Panc1 (cell line): ENCODE measurements at regions not wholly inside any gene's neighbourhood (a gene's known extent, or its start where the extent isn't known, plus 50 kb on each side); places are given as distances from the start of the nearest gene placed in this dataset.

Experiments used
- ATAC-seq: fragments of 200-7000 bp; cut with Tn5 transposase; 2 replicates; pipeline ENCODE4 v1.9.1; 2020; ENCODE audit warnings: mild to moderate bottlenecking, moderate library complexity
- BruUV-seq: library from RNA; stranded (reverse); fragments of 400-500 nt; replicated peaks from 2 replicates; lab custom pipeline; 2021; lab: Mats Ljungman, UMichigan
- CTCF ChIA-PET: fragments of 300-600 bp; sonication (Branson Sonifier 250); formaldehyde crosslinking; loops from one replicate; lab custom pipeline; 2022; ENCODE audit warnings: antibody characterized with exemption; lab: Charles Lee
- POLR2A ChIA-PET: fragments of 300-600 bp; sonication (Branson Sonifier 250); formaldehyde crosslinking; loops from one replicate; lab custom pipeline; 2022; ENCODE audit warnings: antibody characterized with exemption; lab: Charles Lee
- DNase-seq: peaks from one replicate; pipeline ENCODE4 v3.0.0-alpha.2; 2010; ENCODE audit warnings: low read depth, low spot score
- H3K27ac ChIP-seq: 2 replicates; pipeline ENCODE4 v1.5.1; 2011; ENCODE audit warnings: mild to moderate bottlenecking, low read length, inconsistent platforms
- H3K27me3 ChIP-seq: fragments of 200-500 bp; sonication (Bioruptor generic); 2 replicates; pipeline ENCODE4 v1.6.0; 2014; ENCODE audit warnings: low read length, inconsistent platforms; ENCODE audit not compliant: control insufficient read depth, insufficient read depth
- H3K36me3 ChIP-seq: fragments of 200-500 bp; sonication (Bioruptor generic); 2 replicates; pipeline ENCODE4 v1.5.1; 2014; ENCODE audit warnings: inconsistent platforms, mild to moderate bottlenecking, low read length, moderate library complexity; ENCODE audit not compliant: control insufficient read depth, insufficient read depth
- H3K4me1 ChIP-seq: 2 replicates; pipeline ENCODE4 v1.5.1; 2011; ENCODE audit warnings: inconsistent platforms, mild to moderate bottlenecking, low read length, moderate library complexity; ENCODE audit not compliant: control insufficient read depth, insufficient read depth
- H3K4me3 ChIP-seq, 2 experiments: 2 replicates each; pipeline ENCODE4 v1.5.1; 2011 to 2012; ENCODE audit warnings: low read depth in 2 of 2, low read length in 2 of 2, mild to moderate bottlenecking in 2 of 2, inconsistent platforms in 1 of 2, moderate library complexity in 1 of 2
- H3K9me3 ChIP-seq: fragments of 200-500 bp; sonication (Bioruptor generic); 2 replicates; pipeline ENCODE4 v1.5.1; 2014; ENCODE audit warnings: low read depth, mild to moderate bottlenecking, inconsistent platforms, low read length, moderate library complexity; ENCODE audit not compliant: control insufficient read depth, insufficient read depth
- POLR2AphosphoS5 ChIP-seq: IDR thresholded peaks from 2 replicates; pipeline ENCODE4 v1.6.1; 2012; ENCODE audit warnings: mild to moderate bottlenecking, low read depth, low read length, moderate library complexity
- REST ChIP-seq, 2 experiments: IDR thresholded peaks; 2 replicates each; pipeline ENCODE4 v1.6.1; 2011 to 2012; ENCODE audit warnings: low read depth in 2 of 2, control low read depth in 1 of 2, low read length in 1 of 2, mild to moderate bottlenecking in 1 of 2, moderate library complexity in 1 of 2; ENCODE audit not compliant: insufficient read depth in 1 of 2
- SIN3A ChIP-seq: IDR thresholded peaks from 2 replicates; pipeline ENCODE4 v1.6.1; 2012; ENCODE audit warnings: low read depth, mild to moderate bottlenecking, low read length, moderate library complexity, borderline replicate concordance; ENCODE audit not compliant: insufficient read depth
- TCF7L2 ChIP-seq: IDR thresholded peaks from 2 replicates; pipeline ENCODE4 v1.6.1; 2011; ENCODE audit warnings: mild to moderate bottlenecking, low read depth, low read length, inconsistent platforms
- in situ Hi-C: cut with HindIII; loops from 2 replicates; pipeline ENCODE4 v1.10.0; 2016; ENCODE audit warnings: low sequenced_read_pairs, low pct_unique_long_range_greater_than_20kb
- intact Hi-C: fragments of 100-400 bp; cut with micrococcal nuclease; formaldehyde crosslinking; loops from one replicate; pipeline ENCODE4 v1.10.0; 2022; ENCODE audit not compliant: unreplicated experiment
- TF ChIP-seq, protein P1 (sequence below): fragments of 450-650 bp; IDR thresholded peaks from 2 replicates; pipeline ENCODE4 v1.5.1; 2017; ENCODE audit warnings: mild to moderate bottlenecking

DNA sequence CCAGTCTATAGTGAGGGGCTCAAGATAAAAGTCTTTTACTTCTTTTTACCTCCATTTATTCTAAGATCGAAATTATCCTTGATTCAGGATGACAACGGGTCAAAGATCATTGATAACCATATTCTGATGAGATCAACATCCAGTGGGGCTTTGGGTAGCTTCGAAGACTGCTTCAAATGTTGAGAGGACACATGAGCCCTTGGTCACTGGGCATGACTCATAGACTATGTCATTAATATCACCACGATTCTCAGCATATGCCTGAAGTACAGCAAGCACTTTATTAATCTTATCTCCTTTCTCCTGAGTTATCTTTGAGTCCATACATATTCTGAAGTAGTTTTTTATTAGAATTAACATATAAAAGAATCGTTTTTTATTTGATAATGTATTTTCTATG lies 117.1 kb upstream of the DAB2 start:
- DNase-seq (no peak), ATAC-seq (no peak)
- in situ Hi-C loops (no loop called here), intact Hi-C loops (no loop called here)
- POLR2A ChIA-PET, result no interaction called here
- Histone ChIP-seq H3K4me3 (no peak overlapping the region), H3K27me3 (peaks cover 11% of the 10 kb centered on the region), H3K36me3 (no peaks in the 10 kb centered on the region), H3K9me3 (no peaks in the 10 kb centered on the region), H3K27ac (no peak overlapping the region), H3K4me1 (no peaks in the 10 kb centered on the region)
- no TSS peak for BruUV-seq
- TF ChIP-seq POLR2AphosphoS5 (no peak), TCF7L2 (no peak), REST (IDR thresholded peaks at IDR 0.05; ENCODE audit: insufficient read depth in 1 of 2, low read depth in 2 of 2, low read length in 1 of 2) (no peak), SIN3A (no peak)
- TF ChIP-seq, protein P1, sequence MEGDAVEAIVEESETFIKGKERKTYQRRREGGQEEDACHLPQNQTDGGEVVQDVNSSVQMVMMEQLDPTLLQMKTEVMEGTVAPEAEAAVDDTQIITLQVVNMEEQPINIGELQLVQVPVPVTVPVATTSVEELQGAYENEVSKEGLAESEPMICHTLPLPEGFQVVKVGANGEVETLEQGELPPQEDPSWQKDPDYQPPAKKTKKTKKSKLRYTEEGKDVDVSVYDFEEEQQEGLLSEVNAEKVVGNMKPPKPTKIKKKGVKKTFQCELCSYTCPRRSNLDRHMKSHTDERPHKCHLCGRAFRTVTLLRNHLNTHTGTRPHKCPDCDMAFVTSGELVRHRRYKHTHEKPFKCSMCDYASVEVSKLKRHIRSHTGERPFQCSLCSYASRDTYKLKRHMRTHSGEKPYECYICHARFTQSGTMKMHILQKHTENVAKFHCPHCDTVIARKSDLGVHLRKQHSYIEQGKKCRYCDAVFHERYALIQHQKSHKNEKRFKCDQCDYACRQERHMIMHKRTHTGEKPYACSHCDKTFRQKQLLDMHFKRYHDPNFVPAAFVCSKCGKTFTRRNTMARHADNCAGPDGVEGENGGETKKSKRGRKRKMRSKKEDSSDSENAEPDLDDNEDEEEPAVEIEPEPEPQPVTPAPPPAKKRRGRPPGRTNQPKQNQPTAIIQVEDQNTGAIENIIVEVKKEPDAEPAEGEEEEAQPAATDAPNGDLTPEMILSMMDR, result no peak
- CTCF ChIA-PET, result interaction anchor here (0.9 kb wide), 1 partner anchor 975 kb away, joined by 4 read pairs; no protein-coding TSS in a partner anchor

- Histone ChIP-seq H3K27ac (no peak overlapping the region), H3K4me3 (no peak overlapping the region), H3K36me3 (no peaks in the 10 kb centered on the region), H3K27me3 (peaks cover 11% of the 10 kb centered on the region), H3K4me1 (no peaks in the 10 kb centered on the region), H3K9me3 (no peaks in the 10 kb centered on the region)
- TF ChIP-seq POLR2AphosphoS5 (no peak), TCF7L2 (no peak), SIN3A (no peak), REST (IDR thresholded peaks at IDR 0.05; ENCODE audit: insufficient read depth in 1 of 2, low read depth in 2 of 2, low read length in 1 of 2) (no peak)
- TF ChIP-seq, protein P1, result no peak
- POLR2A ChIA-PET, result no interaction called here
- in situ Hi-C loops, result no loop called here
- no peak for DNase-seq
- CTCF ChIA-PET, result no interaction called here
- intact Hi-C loops, result no loop called here
- no peak for ATAC-seq
- no TSS peak for BruUV-seq
Measured at GRCh38 chr5:39539470-39539869, 114.7 kb upstream of the DAB2 start.
